ENCODE measurements at regions not wholly inside any gene's neighbourhood (a gene's known extent, or its start where the extent isn't known, plus 50 kb on each side); places are given as distances from the start of the nearest gene placed in this dataset.

- TF ChIP-seq CTCF (IDR thresholded peaks at IDR 0.05) (no peak), POLR2A (IDR thresholded peaks at IDR 0.05) (no peak)
Measured at GRCh38 chr2:47264686-47265085, 88.4 kb upstream of the CALM2 start.

Data from stomach (tissue), 4 donors.